HepG2 (cell line): ENCODE measurements at regions not wholly inside any gene's neighbourhood (a gene's known extent, or its start where the extent isn't known, plus 50 kb on each side); places are given as distances from the start of the nearest gene placed in this dataset.

Experiments
- RNF219 ChIP-seq: sonication (generic); formaldehyde crosslinking; IDR thresholded peaks from 2 replicates; pipeline ENCODE4 v1.5.0; 2020; ENCODE audit warnings: mild to moderate bottlenecking, missing genetic modification reagents
- ZBTB3 ChIP-seq: sonication (generic); formaldehyde crosslinking; IDR thresholded peaks from 2 replicates; pipeline ENCODE4 v1.4.0; 2020; ENCODE audit warnings: low read depth, mild to moderate bottlenecking, moderate library complexity, missing genetic modification reagents, borderline replicate concordance
- ZBTB40 ChIP-seq, 2 experiments: fragments of 450-650 bp in 1 of 2; sonication (generic) in 1 of 2; formaldehyde crosslinking in 1 of 2; IDR thresholded peaks; 2 replicates each; pipeline versions ENCODE4 v1.6.1 to v1.8.0; 2016 to 2022; ENCODE audit warnings: antibody characterized with exemption in 1 of 2, mild to moderate bottlenecking in 1 of 2, missing genetic modification reagents in 1 of 2
- ZMYM2 ChIP-seq: sonication (generic); formaldehyde crosslinking; IDR thresholded peaks from 2 replicates; pipeline ENCODE4 v1.8.0; 2022; ENCODE audit warnings: mild to moderate bottlenecking, missing genetic modification reagents
- ZNF329 ChIP-seq: sonication (generic); formaldehyde crosslinking; IDR thresholded peaks from 2 replicates; pipeline ENCODE4 v1.9.0; 2021; ENCODE audit warnings: low read depth, mild to moderate bottlenecking, missing genetic modification reagents
- TF ChIP-seq, protein P1 (sequence below): sonication (generic); formaldehyde crosslinking; IDR thresholded peaks from 2 replicates; pipeline ENCODE4 v1.5.1; 2020; ENCODE audit warnings: missing genetic modification reagents, mild to moderate bottlenecking, borderline replicate concordance
- TF ChIP-seq, protein P2 (sequence below): sonication (generic); formaldehyde crosslinking; IDR thresholded peaks from 2 replicates; pipeline ENCODE4 v1.5.0; 2020; ENCODE audit warnings: missing genetic modification reagents, mild to moderate bottlenecking, borderline replicate concordance
- TF ChIP-seq, protein P3 (sequence below): IDR thresholded peaks from 2 replicates; pipeline ENCODE4 v1.6.1; 2016; ENCODE audit warnings: mild to moderate bottlenecking

- no peak for TF ChIP-seq ZBTB40 (IDR thresholded peaks at IDR 0.05)
- TF ChIP-seq ZBTB40 (CRISPR knock-in tag; IDR thresholded peaks at IDR 0.05), result no peak
- TF ChIP-seq, protein P1, sequence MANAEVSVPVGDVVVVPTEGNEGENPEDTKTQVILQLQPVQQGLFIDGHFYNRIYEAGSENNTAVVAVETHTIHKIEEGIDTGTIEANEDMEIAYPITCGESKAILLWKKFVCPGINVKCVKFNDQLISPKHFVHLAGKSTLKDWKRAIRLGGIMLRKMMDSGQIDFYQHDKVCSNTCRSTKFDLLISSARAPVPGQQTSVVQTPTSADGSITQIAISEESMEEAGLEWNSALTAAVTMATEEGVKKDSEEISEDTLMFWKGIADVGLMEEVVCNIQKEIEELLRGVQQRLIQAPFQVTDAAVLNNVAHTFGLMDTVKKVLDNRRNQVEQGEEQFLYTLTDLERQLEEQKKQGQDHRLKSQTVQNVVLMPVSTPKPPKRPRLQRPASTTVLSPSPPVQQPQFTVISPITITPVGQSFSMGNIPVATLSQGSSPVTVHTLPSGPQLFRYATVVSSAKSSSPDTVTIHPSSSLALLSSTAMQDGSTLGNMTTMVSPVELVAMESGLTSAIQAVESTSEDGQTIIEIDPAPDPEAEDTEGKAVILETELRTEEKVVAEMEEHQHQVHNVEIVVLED, result no peak
- no peak for TF ChIP-seq ZMYM2 (CRISPR knock-in tag)
- no peak for TF ChIP-seq ZNF329 (CRISPR knock-in tag)
- TF ChIP-seq, protein P2, sequence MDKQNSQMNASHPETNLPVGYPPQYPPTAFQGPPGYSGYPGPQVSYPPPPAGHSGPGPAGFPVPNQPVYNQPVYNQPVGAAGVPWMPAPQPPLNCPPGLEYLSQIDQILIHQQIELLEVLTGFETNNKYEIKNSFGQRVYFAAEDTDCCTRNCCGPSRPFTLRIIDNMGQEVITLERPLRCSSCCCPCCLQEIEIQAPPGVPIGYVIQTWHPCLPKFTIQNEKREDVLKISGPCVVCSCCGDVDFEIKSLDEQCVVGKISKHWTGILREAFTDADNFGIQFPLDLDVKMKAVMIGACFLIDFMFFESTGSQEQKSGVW (CRISPR knock-in tag), result no peak
- TF ChIP-seq, protein P3, sequence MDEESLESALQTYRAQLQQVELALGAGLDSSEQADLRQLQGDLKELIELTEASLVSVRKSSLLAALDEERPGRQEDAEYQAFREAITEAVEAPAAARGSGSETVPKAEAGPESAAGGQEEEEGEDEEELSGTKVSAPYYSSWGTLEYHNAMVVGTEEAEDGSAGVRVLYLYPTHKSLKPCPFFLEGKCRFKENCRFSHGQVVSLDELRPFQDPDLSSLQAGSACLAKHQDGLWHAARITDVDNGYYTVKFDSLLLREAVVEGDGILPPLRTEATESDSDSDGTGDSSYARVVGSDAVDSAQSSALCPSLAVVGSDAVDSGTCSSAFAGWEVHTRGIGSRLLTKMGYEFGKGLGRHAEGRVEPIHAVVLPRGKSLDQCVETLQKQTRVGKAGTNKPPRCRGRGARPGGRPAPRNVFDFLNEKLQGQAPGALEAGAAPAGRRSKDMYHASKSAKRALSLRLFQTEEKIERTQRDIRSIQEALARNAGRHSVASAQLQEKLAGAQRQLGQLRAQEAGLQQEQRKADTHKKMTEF, result no peak
- no peak for TF ChIP-seq RNF219 (CRISPR knock-in tag)
- TF ChIP-seq ZBTB3 (CRISPR knock-in tag), result no peak
- TF ChIP-seq, all 625 proteins: peak for 0
These were observed 74.3 kb downstream of the ACTBL2 start (continued) for GRCh38 chr5:57408285-57408684.
